HG02571 (cell line): ENCODE measurements at regions not wholly inside any gene's neighbourhood (a gene's known extent, or its start where the extent isn't known, plus 50 kb on each side); places are given as distances from the start of the nearest gene placed in this dataset.

Experiments used
- ATAC-seq: cut with Tn5 transposase; IDR thresholded peaks from one replicate; pipeline ENCODE4 v1.9.1; 2021; ENCODE audit warnings: mild to moderate bottlenecking, moderate library complexity; ENCODE audit not compliant: unreplicated experiment

- ATAC-seq: no peak
These were observed 224.2 kb downstream of the CLIC5 start for GRCh38 chr6:45791211-45792168.

- no peak for ATAC-seq
These were observed 226.4 kb downstream of the CLIC5 start for GRCh38 chr6:45789238-45789637.

GRCh38 chr6:45787384-45787783, 228.3 kb downstream of the CLIC5 start:
- ATAC-seq: no peak

GRCh38 chr6:45786355-45786781, 229.3 kb downstream of the CLIC5 start:
- no peak for ATAC-seq

- no peak for ATAC-seq
These were observed 231.4 kb downstream of the CLIC5 start for GRCh38 chr6:45784250-45784649.

GRCh38 chr6:45783716-45784115, 231.9 kb downstream of the CLIC5 start:
- ATAC-seq: no peak

- no peak for ATAC-seq
These were observed 233.8 kb downstream of the CLIC5 start for GRCh38 chr6:45781890-45782289.

- no peak for ATAC-seq
These were observed 235.1 kb downstream of the CLIC5 start for GRCh38 chr6:45780523-45780922.

GRCh38 chr6:45775026-45775697, 240.5 kb downstream of the CLIC5 start:
- no peak for ATAC-seq

- no peak for ATAC-seq
These were observed 241.8 kb downstream of the CLIC5 start for GRCh38 chr6:45773906-45774305.

GRCh38 chr6:45772886-45773495, 242.7 kb downstream of the CLIC5 start:
- ATAC-seq: no peak

- no peak for ATAC-seq
These were observed 243.6 kb downstream of the CLIC5 start for GRCh38 chr6:45772051-45772450.

GRCh38 chr6:45763281-45763680, 252.4 kb downstream of the CLIC5 start:
- ATAC-seq: no peak

- no peak for ATAC-seq
These were observed 256.2 kb downstream of the CLIC5 start for GRCh38 chr6:45759472-45759810.

- no peak for ATAC-seq
These were observed 256.7 kb downstream of the CLIC5 start for GRCh38 chr6:45758787-45759471.

- no peak for ATAC-seq
These were observed 258.1 kb downstream of the CLIC5 start for GRCh38 chr6:45757443-45758130.

GRCh38 chr6:45756606-45757005, 259.1 kb downstream of the CLIC5 start:
- no peak for ATAC-seq

GRCh38 chr6:45754432-45754831, 261.2 kb downstream of the CLIC5 start:
- no peak for ATAC-seq

GRCh38 chr6:45746046-45746445, 269.6 kb downstream of the CLIC5 start:
- no peak for ATAC-seq

GRCh38 chr6:45743028-45743615, 272.5 kb downstream of the CLIC5 start:
- no peak for ATAC-seq
